A549 (cell line): ENCODE measurements at regions not wholly inside any gene's neighbourhood (a gene's known extent, or its start where the extent isn't known, plus 50 kb on each side); places are given as distances from the start of the nearest gene placed in this dataset.

Source experiments
- BHLHE40 ChIP-seq: IDR thresholded peaks from 2 replicates; pipeline ENCODE4 v1.6.1; 2012; ENCODE audit warnings: low read depth, low read length, inconsistent platforms
- CBX8 ChIP-seq: fragments of 200-600 bp; sonication (generic); IDR thresholded peaks from 2 replicates; pipeline ENCODE4 v1.6.1; 2016
- CTCF ChIP-seq: fragments of >200 bp; sonication (Bioruptor Twin); formaldehyde crosslinking; IDR thresholded peaks from 3 replicates; pipeline ENCODE4 v1.5.1; 2016
- EP300 ChIP-seq, 2 experiments: fragments of >200 bp; sonication (Bioruptor Twin); formaldehyde crosslinking; IDR thresholded peaks; 2 replicates in 1 of 2; 3 replicates in 1 of 2; pipeline ENCODE4 v1.6.1; 2016 to 2017
- FOSL2 ChIP-seq, 2 experiments: fragments of 450-650 bp in 1 of 2; fragments of >200 bp in 1 of 2; sonication (Bioruptor Twin) in 1 of 2; formaldehyde crosslinking; IDR thresholded peaks; 2 replicates each; pipeline versions ENCODE4 v1.5.0 to v1.6.1; 2016 to 2020; ENCODE audit warnings: mild to moderate bottlenecking in 1 of 2, moderate library complexity in 1 of 2
- HDAC2 ChIP-seq: fragments of 200-600 bp; sonication (generic); IDR thresholded peaks from 2 replicates; pipeline ENCODE4 v1.6.1; 2016
- POLR2A ChIP-seq: IDR thresholded peaks from 2 replicates; pipeline ENCODE4 v1.6.1; 2012; ENCODE audit warnings: mild to moderate bottlenecking, low read length
- POLR2AphosphoS2 ChIP-seq: conservative IDR thresholded peaks from 2 replicates; pipeline ENCODE4 v1.6.1; 2012; ENCODE audit warnings: low read length, improper control_type of control experiment, inconsistent platforms
- RAD21 ChIP-seq, 2 experiments: fragments of >200 bp in 1 of 2; sonication (Bioruptor Twin) in 1 of 2; formaldehyde crosslinking in 1 of 2; IDR thresholded peaks in 1 of 2; conservative IDR thresholded peaks in 1 of 2; 2 replicates in 1 of 2; 3 replicates in 1 of 2; pipeline ENCODE4 v1.6.1; 2012 to 2018; ENCODE audit warnings: inconsistent platforms in 1 of 2
- RCOR1 ChIP-seq: fragments of 150-350 bp; IDR thresholded peaks from 2 replicates; pipeline ENCODE4 v1.6.1; 2014; ENCODE audit warnings: antibody characterized with exemption, low read length, low read depth
- RNF2 ChIP-seq: fragments of 200-600 bp; sonication (generic); IDR thresholded peaks from 2 replicates; pipeline ENCODE4 v1.6.1; 2016; ENCODE audit warnings: low read depth, mild to moderate bottlenecking, antibody characterized with exemption, moderate library complexity, borderline replicate concordance
- SMC3 ChIP-seq: fragments of >200 bp; sonication (Bioruptor Twin); formaldehyde crosslinking; IDR thresholded peaks from 3 replicates; pipeline ENCODE4 v1.6.1; 2018; ENCODE audit warnings: inconsistent platforms
- USF2 ChIP-seq: fragments of 450-650 bp; IDR thresholded peaks from 2 replicates; pipeline ENCODE4 v1.6.1; 2014; ENCODE audit warnings: antibody characterized with exemption

GRCh38 chr4:165718660-165719059, 154.4 kb upstream of the TLL1 start:
- no peak for TF ChIP-seq CTCF
- TF ChIP-seq USF2: no peak
- TF ChIP-seq HDAC2: no peak
- no peak for TF ChIP-seq CBX8
- TF ChIP-seq EP300 (IDR thresholded peaks at IDR 0.05): no peak
- no peak for TF ChIP-seq RAD21 (conservative IDR thresholded peaks at IDR 0.05 in 1 of 2, IDR thresholded peaks at IDR 0.05 in 1 of 2)
- no peak for TF ChIP-seq SMC3
- TF ChIP-seq FOSL2 (IDR thresholded peaks at IDR 0.05): no peak
- TF ChIP-seq FOSL2 (CRISPR knock-in tag; IDR thresholded peaks at IDR 0.05): no peak
- no peak for TF ChIP-seq BHLHE40
- TF ChIP-seq POLR2AphosphoS2: no peak
- no peak for TF ChIP-seq POLR2A
- no peak for TF ChIP-seq RCOR1
- TF ChIP-seq RNF2: no peak
